ENCODE measurements at regions not wholly inside any gene's neighbourhood (a gene's known extent, or its start where the extent isn't known, plus 50 kb on each side); places are given as distances from the start of the nearest gene placed in this dataset.

DNA sequence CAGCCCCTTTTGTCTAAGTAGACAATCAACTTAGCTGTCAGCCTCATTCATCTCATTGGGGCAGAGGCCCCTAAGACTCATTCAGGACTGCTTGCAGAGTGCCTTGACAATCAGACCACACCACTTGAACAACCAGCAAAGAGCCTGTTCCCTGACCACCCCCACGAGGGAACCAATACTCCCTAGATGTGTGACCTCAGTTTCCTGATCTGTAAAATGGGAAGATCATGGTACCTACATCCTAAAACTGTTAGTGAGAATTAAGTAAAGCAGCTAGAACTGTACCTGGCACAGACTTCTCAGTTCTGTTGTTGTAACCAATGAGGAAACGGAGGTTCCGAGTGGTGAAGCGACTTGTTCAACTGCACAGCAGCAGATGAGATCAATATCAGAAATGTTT is 298.5 kb downstream of the RRAGC start:
- Mint-ChIP-seq H3K27ac (no peak overlapping the region), H3K27me3 (ENCODE audit: insufficient read depth, low read depth) (peaks cover 9% of the 10 kb centered on the region)

DNA sequence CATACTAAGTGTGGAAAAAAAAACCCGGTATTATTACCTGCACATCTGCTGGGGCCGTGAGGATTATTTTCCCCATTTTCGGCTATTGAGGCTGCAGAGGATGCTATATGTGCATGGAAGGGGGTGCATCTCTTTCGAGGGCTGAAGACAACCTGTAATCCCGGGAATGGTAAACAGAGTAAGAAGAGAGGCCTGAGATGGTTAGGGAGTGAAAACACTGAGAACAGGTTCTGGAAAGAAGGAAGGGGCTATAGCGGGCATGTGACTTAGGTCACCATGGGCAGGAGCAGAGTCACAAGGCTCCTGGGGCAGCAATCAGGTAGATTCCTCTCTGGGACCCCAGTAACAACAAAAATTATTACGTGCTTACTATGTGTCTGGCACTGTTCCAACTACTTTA is 299.1 kb downstream of the RRAGC start:
- no peak overlapping the region for H3K27ac Mint-ChIP-seq
- Histone ChIP-seq H3K4me3 (no peak overlapping the region), H3K4me1 (peaks cover 23% of the 10 kb centered on the region), H3K4me2 (no peak overlapping the region), H2AFZ (replicated peaks) (no peak overlapping the region), H3K9ac (no peak overlapping the region), H3K9me3 (ENCODE audit: low read depth) (no peaks in the 10 kb centered on the region), H3K27me3 (peaks cover 10% of the 10 kb centered on the region), H3K27ac (no peak overlapping the region), H3K36me3 (no peaks in the 10 kb centered on the region), H3K79me2 (ENCODE audit: low read depth) (no peaks in the 10 kb centered on the region), H4K20me1 (ENCODE audit: low read depth) (no peaks in the 10 kb centered on the region), H3F3A (ENCODE audit: low read depth) (peaks cover 24% of the 10 kb centered on the region)
- H3K36me3 Mint-ChIP-seq, result no peaks in the 10 kb centered on the region
- DNase-seq (ENCODE audit: low spot score), result no peak
- TF ChIP-seq, protein P1, sequence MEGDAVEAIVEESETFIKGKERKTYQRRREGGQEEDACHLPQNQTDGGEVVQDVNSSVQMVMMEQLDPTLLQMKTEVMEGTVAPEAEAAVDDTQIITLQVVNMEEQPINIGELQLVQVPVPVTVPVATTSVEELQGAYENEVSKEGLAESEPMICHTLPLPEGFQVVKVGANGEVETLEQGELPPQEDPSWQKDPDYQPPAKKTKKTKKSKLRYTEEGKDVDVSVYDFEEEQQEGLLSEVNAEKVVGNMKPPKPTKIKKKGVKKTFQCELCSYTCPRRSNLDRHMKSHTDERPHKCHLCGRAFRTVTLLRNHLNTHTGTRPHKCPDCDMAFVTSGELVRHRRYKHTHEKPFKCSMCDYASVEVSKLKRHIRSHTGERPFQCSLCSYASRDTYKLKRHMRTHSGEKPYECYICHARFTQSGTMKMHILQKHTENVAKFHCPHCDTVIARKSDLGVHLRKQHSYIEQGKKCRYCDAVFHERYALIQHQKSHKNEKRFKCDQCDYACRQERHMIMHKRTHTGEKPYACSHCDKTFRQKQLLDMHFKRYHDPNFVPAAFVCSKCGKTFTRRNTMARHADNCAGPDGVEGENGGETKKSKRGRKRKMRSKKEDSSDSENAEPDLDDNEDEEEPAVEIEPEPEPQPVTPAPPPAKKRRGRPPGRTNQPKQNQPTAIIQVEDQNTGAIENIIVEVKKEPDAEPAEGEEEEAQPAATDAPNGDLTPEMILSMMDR (IDR thresholded peaks at IDR 0.05), result no peak
- no peak for TF ChIP-seq EZH2phosphoT487 (IDR thresholded peaks at IDR 0.05)
- TF ChIP-seq EZH2 (IDR thresholded peaks at IDR 0.05), result no peak
- H3K4me3 Mint-ChIP-seq, result peak overlapping the region; percentile 26
- H3K4me1 Mint-ChIP-seq, result peaks cover 45% of the 10 kb centered on the region
- H3K9me3 Mint-ChIP-seq, result no peaks in the 10 kb centered on the region
- H3K27me3 Mint-ChIP-seq (ENCODE audit: insufficient read depth, low read depth), result peaks cover 9% of the 10 kb centered on the region

More for the DNA sequence above, 298.5 kb downstream of the RRAGC start:
- Histone ChIP-seq H3K79me2 (ENCODE audit: low read depth) (no peaks in the 10 kb centered on the region), H3K36me3 (no peaks in the 10 kb centered on the region), H3K9ac (no peak overlapping the region), H3K4me1 (peaks cover 23% of the 10 kb centered on the region), H4K20me1 (ENCODE audit: low read depth) (no peaks in the 10 kb centered on the region), H3K27me3 (peaks cover 10% of the 10 kb centered on the region), H3K4me3 (no peak overlapping the region), H2AFZ (replicated peaks) (no peak overlapping the region), H3K27ac (no peak overlapping the region), H3K4me2 (no peak overlapping the region), H3K9me3 (ENCODE audit: low read depth) (no peaks in the 10 kb centered on the region), H3F3A (ENCODE audit: low read depth) (peaks cover 24% of the 10 kb centered on the region)
- H3K4me3 Mint-ChIP-seq, result no peak overlapping the region
- H3K4me1 Mint-ChIP-seq, result peaks cover 45% of the 10 kb centered on the region
- TF ChIP-seq EZH2phosphoT487 (IDR thresholded peaks at IDR 0.05) (no peak), EZH2 (IDR thresholded peaks at IDR 0.05) (no peak)
- TF ChIP-seq, protein P1 (IDR thresholded peaks at IDR 0.05), result no peak
- no peaks in the 10 kb centered on the region for H3K36me3 Mint-ChIP-seq
- no peak for DNase-seq (ENCODE audit: low spot score)
- H3K9me3 Mint-ChIP-seq, result no peaks in the 10 kb centered on the region

DNA sequence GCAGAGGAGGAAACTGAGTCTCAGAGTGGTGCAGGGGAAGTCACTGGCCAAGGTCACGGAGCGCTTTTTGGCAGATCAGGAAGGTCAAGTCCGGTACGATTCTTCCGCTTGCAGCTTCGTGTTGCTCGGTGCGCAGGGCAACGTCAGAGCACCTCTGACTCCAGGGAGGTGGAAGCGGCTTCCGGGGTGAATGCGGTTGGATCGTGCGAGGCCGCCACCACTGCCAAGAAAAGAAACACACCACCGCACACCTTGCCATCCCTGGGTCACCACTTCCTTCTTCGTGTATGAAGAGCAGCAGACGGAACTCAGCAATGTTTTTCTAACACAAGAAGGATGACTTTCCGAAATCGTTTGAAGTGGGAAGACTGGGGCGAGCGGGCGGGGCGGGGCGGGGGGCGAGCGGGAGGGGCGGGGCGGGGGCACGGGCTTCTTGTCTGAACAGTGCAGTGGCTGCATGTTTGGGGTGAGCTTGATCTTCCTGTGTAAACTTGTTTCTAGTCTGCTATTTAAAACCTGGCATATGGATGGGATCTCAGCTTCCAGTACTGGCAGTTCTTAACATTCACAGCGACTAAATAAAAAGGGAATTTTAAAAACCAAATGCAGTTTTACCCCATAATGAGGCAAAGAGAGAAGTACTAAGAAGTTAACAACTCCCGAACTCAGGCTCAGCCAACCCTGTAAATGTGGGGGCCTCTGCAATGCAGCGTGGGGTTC is 300.0 kb downstream of the RRAGC start:
- TF ChIP-seq, protein P1 (IDR thresholded peaks at IDR 0.05), result no peak
- TF ChIP-seq EZH2phosphoT487 (IDR thresholded peaks at IDR 0.05) (no peak), EZH2 (IDR thresholded peaks at IDR 0.05) (no peak)
- no peak overlapping the region for H3K27ac Mint-ChIP-seq
- Histone ChIP-seq H3K79me2 (ENCODE audit: low read depth) (no peaks in the 10 kb centered on the region), H3K27ac (no peak overlapping the region), H3K4me3 (peak overlapping the region; percentile 17), H3F3A (ENCODE audit: low read depth) (peaks cover 24% of the 10 kb centered on the region), H3K4me2 (peak overlapping the region; percentile 68), H3K27me3 (peaks cover 10% of the 10 kb centered on the region), H4K20me1 (ENCODE audit: low read depth) (no peaks in the 10 kb centered on the region), H3K9me3 (ENCODE audit: low read depth) (no peaks in the 10 kb centered on the region), H3K36me3 (no peaks in the 10 kb centered on the region), H2AFZ (replicated peaks) (peak overlapping the region; percentile 87), H3K9ac (no peak overlapping the region), H3K4me1 (peaks cover 23% of the 10 kb centered on the region)
- H3K4me3 Mint-ChIP-seq, result no peak overlapping the region
- H3K4me1 Mint-ChIP-seq, result peaks cover 45% of the 10 kb centered on the region
- no peaks in the 10 kb centered on the region for H3K9me3 Mint-ChIP-seq
- no peaks in the 10 kb centered on the region for H3K36me3 Mint-ChIP-seq
- peaks cover 9% of the 10 kb centered on the region for H3K27me3 Mint-ChIP-seq (ENCODE audit: insufficient read depth, low read depth)
- DNase-seq (ENCODE audit: low spot score), result no peak
